NOMO-1 treated with dmso at 0.1 percent for 144 hours (cell line): ENCODE measurements at regions not wholly inside any gene's neighbourhood (a gene's known extent, or its start where the extent isn't known, plus 50 kb on each side); places are given as distances from the start of the nearest gene placed in this dataset.

Experiments
- DNase-seq: peaks from one replicate; lab custom pipeline; 2025; ENCODE audit not compliant: unreplicated experiment; lab: John Stamatoyannopoulos, UW

GRCh38 chr2:23286758-23287704, 97.9 kb upstream of the KLHL29 start:
- DNase-seq = no peak

GRCh38 chr2:23289671-23290070, 95.3 kb upstream of the KLHL29 start:
- DNase-seq = no peak

- no peak for DNase-seq
These were observed 93.7 kb upstream of the KLHL29 start for GRCh38 chr2:23291239-23291638.

GRCh38 chr2:23292024-23292423, 93.0 kb upstream of the KLHL29 start:
- no peak for DNase-seq

GRCh38 chr2:23293063-23293462, 91.9 kb upstream of the KLHL29 start:
- DNase-seq = no peak

- DNase-seq = no peak
These were observed 91.2 kb upstream of the KLHL29 start for GRCh38 chr2:23293731-23294130.

- DNase-seq = no peak
These were observed 90.7 kb upstream of the KLHL29 start for GRCh38 chr2:23294238-23294637.

GRCh38 chr2:23296691-23297090, 88.3 kb upstream of the KLHL29 start:
- DNase-seq = no peak

- no peak for DNase-seq
These were observed 87.9 kb upstream of the KLHL29 start for GRCh38 chr2:23297112-23297511.

- DNase-seq = no peak
These were observed 86.4 kb upstream of the KLHL29 start for GRCh38 chr2:23298551-23298950.

GRCh38 chr2:23299476-23300195, 85.3 kb upstream of the KLHL29 start:
- no peak for DNase-seq

- DNase-seq = no peak
These were observed 83.8 kb upstream of the KLHL29 start for GRCh38 chr2:23301136-23301535.

- no peak for DNase-seq
These were observed 82.4 kb upstream of the KLHL29 start for GRCh38 chr2:23302591-23302990.

GRCh38 chr2:23306401-23306800, 78.6 kb upstream of the KLHL29 start:
- DNase-seq = no peak

GRCh38 chr2:23311186-23311585, 73.8 kb upstream of the KLHL29 start:
- DNase-seq = no peak

GRCh38 chr2:23312996-23313606, 71.9 kb upstream of the KLHL29 start:
- no peak for DNase-seq

- DNase-seq = no peak
These were observed 70.3 kb upstream of the KLHL29 start for GRCh38 chr2:23314687-23315086.

- DNase-seq = no peak
These were observed 64.9 kb upstream of the KLHL29 start for GRCh38 chr2:23320058-23320457.

- no peak for DNase-seq
These were observed 63.2 kb upstream of the KLHL29 start for GRCh38 chr2:23321751-23322150.

GRCh38 chr2:23322567-23323197, 62.3 kb upstream of the KLHL29 start:
- DNase-seq = no peak

- DNase-seq = no peak
These were observed 61.6 kb upstream of the KLHL29 start for GRCh38 chr2:23323198-23323916.
